NCI-H345 treated with DMSO at 0.1 percent for 48 hours (cell line): ENCODE measurements at regions not wholly inside any gene's neighbourhood (a gene's known extent, or its start where the extent isn't known, plus 50 kb on each side); places are given as distances from the start of the nearest gene placed in this dataset.
"Not testable (repeated sequence)": the region's sequence is repeated elsewhere in the genome, so short reads cannot be mapped to it uniquely, and the experiment has no call there.

Experiments used
- DNase-seq: peaks from one replicate; lab custom pipeline; 2025; ENCODE audit not compliant: unreplicated experiment; lab: John Stamatoyannopoulos, UW

DNA sequence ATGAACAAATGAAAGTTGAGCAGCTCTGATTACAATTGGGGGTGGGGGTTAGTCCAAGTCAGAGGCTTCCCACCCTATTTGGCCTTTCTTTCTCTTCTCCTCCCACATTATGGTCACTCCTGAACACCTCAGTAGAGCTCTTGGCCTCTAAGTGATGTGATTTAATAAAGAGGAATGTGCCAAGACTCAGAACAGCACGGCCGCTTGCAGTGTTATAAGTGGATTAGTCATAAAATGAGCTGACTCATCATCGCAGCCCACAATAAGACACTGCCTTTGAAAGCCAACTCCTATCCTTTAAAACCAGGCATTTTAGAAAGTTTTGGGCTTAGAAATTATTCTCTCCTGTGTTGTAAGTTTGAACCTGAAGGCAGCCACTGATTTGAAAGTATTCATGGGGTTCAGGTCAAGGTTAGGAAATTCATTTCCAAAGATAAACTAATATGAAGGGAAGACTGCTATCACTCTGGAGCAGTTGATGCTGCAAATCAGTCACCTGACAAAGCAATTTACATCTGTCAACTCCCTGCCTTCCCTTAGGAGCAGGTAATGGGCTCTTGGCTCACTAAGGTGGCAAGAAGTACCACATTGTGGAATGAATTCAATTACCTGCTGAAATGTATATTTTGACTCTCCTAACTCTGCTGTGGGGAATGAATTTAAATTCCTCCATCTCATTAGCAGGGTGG lies 283.6 kb upstream of the NMUR2 start:
- no peak for DNase-seq

- no peak for DNase-seq
Measured at GRCh38 chr5:152689250-152689711, 284.2 kb upstream of the NMUR2 start.

GRCh38 chr5:152694231-152694630 lies 289.2 kb upstream of the NMUR2 start:
- DNase-seq, result no peak

DNA sequence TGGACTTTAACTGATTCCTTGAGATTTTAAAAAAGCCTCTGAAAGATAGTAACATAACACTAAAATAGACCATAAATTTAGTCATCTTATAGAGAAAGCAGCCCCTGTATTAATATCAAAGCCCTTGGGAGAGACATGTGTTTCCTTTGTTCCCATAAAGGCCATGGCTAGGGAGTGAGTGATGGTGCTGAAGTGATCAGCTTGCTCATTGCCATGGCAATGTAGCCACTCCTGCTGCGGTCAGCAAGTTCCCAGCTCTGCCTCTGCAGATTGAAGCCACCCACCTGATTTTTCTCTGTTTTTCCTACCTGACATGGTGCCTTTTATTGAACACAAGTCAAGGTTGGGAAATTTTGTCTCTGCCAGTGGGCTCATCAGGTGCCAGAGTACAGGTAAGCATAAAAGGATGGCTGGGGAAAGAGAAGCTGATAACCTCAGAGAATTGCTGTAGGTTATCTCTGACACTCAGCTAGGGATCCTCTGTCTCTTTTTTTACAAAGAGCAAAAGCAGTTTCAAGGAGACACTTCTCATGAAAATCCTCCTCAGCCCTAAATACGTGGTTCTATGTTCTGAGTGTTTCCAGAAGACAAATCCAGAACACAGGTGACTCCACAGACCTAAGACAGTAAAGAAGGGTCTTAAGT lies 296.3 kb upstream of the NMUR2 start:
- no peak for DNase-seq

DNA sequence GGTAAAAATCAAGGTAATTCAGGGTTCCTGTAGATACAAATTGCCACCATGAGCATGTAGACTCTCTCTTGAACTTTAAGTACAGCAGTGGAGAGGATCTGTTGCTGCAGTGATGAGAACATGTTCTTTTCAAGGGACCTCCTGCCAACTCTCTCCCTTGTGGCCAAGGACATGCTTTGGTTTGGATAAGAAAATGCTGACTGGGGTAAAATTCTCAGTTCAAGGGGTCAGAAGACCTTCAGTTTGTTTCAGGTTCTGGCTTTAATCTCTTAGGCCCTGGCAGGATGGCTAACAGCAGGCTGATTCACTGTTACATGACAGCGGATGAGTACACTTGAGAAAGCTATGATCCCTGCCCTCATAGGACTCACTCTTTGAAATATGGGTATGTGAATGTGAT lies 299.2 kb upstream of the NMUR2 start:
- no peak for DNase-seq

- DNase-seq, result no peak
Measured at GRCh38 chr5:152711801-152712388, 306.8 kb upstream of the NMUR2 start.

- no peak for DNase-seq
Measured at GRCh38 chr5:152717393-152717792, 312.3 kb upstream of the NMUR2 start.

- DNase-seq, result no peak
Measured at GRCh38 chr5:152723482-152723881, 318.4 kb upstream of the NMUR2 start.

- no peak for DNase-seq
Measured at GRCh38 chr5:152730176-152730575, 325.1 kb upstream of the NMUR2 start.

DNA sequence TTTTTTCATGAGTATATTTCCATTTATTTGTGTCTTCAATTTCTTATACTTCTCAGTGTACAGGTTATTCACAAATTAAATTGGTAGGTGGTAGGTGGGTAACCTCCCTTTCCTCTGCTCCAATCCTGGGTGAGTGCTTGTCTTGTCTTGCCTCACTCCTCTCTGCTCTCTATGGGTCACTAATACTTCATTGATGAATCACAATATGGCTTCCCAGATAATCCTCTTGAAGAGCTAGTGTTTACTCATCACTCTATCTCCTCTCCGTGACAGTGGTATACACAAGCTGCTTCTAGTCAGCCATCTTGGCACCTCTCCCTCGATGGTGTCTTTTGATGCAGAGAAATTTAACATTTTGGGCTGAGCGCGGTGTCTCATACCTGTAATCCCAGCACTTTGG lies 331.8 kb upstream of the NMUR2 start:
- DNase-seq, result no peak

GRCh38 chr5:152739916-152740315 lies 334.8 kb upstream of the NMUR2 start:
- DNase-seq, result no peak

DNA sequence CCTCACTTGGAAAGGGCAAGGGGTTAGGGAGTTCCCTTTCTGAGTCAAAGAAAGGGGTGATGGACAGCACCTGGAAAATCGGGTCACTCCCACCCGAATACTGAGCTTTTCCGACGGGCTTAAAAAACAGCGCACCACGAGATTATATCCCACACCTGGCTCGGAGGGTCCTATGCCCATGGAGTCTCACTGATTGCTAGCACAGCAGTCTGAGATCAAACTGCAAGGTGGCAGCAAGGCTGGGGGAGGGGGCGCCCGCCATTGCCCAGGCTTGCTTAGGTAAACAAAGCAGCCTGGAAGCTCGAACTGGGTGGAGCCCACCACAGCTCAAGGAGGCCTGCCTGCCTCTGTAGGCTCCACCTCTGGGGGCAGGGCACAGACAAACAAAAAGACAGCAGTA lies 336.0 kb upstream of the NMUR2 start:
- DNase-seq, result not testable (repeated sequence)

DNA sequence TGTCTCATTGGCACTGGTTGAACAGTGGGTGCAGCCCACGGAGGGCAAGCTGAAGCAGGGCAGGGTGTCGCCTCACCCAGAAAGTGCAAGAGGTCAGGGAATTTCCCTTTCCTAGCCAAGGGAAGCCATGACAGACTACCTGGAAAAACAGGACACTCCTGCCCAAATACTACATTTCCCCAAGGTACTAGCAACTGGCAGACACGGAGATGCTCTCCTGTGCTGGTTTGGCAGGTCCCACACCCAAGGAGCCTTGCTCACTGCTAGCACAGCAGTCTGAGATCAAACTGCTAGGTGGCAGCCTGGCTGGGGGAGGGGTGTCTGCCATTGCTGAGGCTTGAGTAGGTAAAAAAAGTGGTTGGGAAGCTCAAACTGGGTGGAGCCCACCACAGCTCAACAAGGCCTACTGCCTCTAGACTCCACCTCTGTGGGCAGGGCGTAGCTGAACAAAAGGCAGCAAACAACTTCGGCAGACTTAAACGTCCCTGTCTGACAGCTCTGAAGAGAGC lies 382.7 kb upstream of the NMUR2 start:
- DNase-seq, result not testable (repeated sequence)

DNA sequence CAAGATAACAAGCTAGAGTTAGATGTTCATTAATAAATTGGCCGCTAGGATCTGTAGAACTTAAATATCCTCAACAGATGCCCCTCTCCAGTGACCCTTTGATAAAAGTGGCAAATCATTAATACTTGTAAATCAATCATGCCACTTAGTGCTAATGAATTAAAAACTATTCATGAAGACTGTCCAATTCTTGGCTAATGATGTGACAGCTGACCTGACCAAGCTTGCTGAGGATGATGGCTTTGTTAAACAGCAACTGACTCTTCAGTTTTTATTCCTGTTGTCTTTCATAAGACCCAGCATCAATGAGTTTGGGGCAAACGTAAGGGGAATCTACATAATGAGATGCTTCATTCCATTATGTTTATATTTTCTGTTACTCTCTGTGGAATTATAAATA lies 396.8 kb upstream of the NMUR2 start:
- no peak for DNase-seq

DNA sequence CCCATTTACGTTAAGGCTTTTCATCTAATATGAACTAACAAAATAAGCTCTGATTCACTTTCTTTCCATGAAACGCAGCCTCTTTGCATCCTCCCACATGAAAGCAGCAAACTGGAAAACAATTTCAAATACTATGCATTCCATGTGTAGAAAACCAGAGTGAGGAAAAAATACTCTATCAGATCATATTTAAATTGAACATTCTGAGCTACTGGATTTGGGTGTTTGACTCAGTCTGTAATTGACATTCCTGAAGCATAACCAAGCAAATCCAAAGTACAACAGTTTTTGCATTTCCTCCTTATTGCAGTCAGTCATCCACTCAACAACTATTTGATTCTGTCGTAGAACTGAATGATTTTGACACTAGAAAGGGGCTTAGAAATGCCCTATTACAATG lies 399.1 kb upstream of the NMUR2 start:
- DNase-seq, result no peak

DNA sequence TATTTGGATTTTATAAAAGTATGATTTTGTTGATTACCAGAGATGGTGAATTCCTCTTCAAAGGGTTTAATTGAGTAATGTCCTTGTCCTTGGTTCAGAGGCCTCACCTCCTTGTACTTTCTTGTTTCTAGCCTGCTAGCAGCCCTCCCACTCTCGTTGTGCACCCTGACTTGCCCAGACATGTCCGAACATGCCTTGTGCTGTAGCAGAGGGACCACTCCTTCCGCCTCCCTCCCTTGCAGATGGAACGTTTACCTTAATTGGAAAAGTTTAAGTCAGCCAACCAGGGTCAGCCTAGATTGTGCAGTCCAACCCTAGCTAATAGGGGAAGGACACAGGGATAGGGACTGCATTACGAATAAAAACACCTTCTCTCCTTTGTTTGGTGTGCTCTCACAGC lies 406.9 kb upstream of the NMUR2 start:
- no peak for DNase-seq

- peak; percentile 15 for DNase-seq
Measured at GRCh38 chr5:152813526-152813925, 408.4 kb upstream of the NMUR2 start.

DNA sequence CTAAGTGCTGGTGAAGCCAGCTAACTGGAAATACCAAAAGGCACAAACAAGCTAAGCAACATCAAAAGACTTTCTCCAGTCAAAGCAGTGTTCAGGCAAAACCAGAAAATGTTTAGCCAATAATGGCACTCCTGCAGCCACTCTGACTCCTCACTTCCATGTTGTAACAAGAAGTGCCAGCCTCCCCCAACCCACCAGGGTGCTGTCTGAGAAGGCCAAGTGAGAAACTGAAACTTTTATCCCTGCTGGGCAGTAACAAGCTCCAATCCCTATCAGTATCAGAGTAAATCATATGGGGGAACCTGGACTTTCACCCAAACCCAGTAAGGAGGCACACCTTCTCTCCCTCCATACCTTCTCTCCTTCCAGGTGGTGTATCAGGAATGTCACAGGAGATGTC lies 414.8 kb upstream of the NMUR2 start:
- no peak for DNase-seq

- no peak for DNase-seq
Measured at GRCh38 chr5:152824316-152824715, 419.2 kb upstream of the NMUR2 start.

DNA sequence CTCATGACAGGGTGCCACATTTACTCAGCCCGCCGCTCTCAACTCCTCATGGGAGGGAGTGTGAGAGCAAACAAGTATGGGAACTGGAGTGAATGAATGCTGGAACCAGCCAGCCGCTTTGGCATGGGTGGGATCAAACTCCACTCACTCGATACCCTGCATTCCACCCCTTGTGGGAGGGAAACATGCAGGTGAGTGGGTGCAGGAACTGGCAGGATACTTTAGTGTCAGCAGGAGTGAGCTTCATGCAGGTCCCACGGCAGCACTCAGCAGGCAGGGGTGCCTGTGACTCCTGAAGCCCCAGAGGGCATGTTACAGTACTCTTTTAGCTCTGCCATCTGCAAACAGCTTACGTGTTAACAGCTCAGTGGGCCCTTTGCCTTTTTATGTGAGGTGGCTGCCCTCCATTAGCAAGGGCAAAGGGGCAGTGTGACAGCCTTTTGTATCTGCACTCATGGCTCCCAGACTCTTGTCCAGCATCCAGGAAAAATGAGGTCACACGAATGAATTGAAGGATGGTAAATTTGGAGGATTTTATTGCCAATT lies 433.2 kb upstream of the NMUR2 start:
- DNase-seq, result no peak

GRCh38 chr5:152844713-152845112 lies 439.6 kb upstream of the NMUR2 start:
- DNase-seq, result no peak

- DNase-seq, result no peak
Measured at GRCh38 chr5:152853361-152853760, 448.3 kb upstream of the NMUR2 start.
